ENCODE measurements at regions not wholly inside any gene's neighbourhood (a gene's known extent, or its start where the extent isn't known, plus 50 kb on each side); places are given as distances from the start of the nearest gene placed in this dataset.

GRCh38 chr1:29462096-29462495 is 225.8 kb downstream of the PTPRU start:
- TF ChIP-seq CTCF (IDR thresholded peaks at IDR 0.05; ENCODE audit: low read depth, low read length, missing input control) (no peak), GABPA (IDR thresholded peaks at IDR 0.05 in 1 of 2, conservative IDR thresholded peaks at IDR 0.05 in 1 of 2) (no peak), TAF1 (conservative IDR thresholded peaks at IDR 0.05) (no peak), REST (IDR thresholded peaks at IDR 0.05) (no peak), NR2F2 (IDR thresholded peaks at IDR 0.05) (no peak), EGR1 (IDR thresholded peaks at IDR 0.05; ENCODE audit: low read depth in 2 of 2) (no peak), RAD21 (IDR thresholded peaks at IDR 0.05) (no peak), JUND (IDR thresholded peaks at IDR 0.05) (no peak), YY1 (IDR thresholded peaks at IDR 0.05) (no peak), FOXA2 (IDR thresholded peaks at IDR 0.05) (no peak), MAX (IDR thresholded peaks at IDR 0.05) (no peak)
